Stimulated activated CD8-positive, alpha-beta memory T cell treated with anti-CD3 and anti-CD28 coated beads, Interleukin-2, amount 100 ng/mL, for 48 hours (primary cell): ENCODE measurements at regions not wholly inside any gene's neighbourhood (a gene's known extent, or its start where the extent isn't known, plus 50 kb on each side); places are given as distances from the start of the nearest gene placed in this dataset.

Experiments
- DNase-seq, 2 donors: peaks; one replicate each; pipeline ENCODE4 v3.0.0-alpha.2; 2020; ENCODE audit warnings: low read depth in 2 of 2

- no peak for DNase-seq
These were observed 55.5 kb downstream of the MID1IP1 start for GRCh38 chrX:38856670-38857265.

GRCh38 chrX:38857736-38858523 is 56.7 kb downstream of the MID1IP1 start:
- no peak for DNase-seq

DNA sequence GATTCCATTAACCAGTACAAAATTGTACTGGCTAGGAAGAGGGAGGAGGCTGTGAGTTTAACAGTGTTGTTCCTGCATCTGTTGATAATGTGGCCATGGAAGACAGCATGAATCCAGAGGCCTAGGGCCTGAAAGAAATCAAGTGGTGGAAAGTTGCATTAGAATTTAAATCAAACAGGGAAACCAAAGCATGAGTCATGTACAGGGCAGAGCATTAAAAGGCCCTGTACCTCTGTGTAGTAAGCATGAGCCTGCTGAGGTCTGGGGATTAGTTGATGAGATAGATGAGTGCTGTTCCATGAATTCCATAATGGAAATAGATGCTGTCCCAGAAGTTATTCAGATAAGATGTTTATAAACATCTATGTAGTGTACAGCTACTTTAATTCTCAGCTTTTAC is 58.3 kb downstream of the MID1IP1 start:
- no peak for DNase-seq

DNA sequence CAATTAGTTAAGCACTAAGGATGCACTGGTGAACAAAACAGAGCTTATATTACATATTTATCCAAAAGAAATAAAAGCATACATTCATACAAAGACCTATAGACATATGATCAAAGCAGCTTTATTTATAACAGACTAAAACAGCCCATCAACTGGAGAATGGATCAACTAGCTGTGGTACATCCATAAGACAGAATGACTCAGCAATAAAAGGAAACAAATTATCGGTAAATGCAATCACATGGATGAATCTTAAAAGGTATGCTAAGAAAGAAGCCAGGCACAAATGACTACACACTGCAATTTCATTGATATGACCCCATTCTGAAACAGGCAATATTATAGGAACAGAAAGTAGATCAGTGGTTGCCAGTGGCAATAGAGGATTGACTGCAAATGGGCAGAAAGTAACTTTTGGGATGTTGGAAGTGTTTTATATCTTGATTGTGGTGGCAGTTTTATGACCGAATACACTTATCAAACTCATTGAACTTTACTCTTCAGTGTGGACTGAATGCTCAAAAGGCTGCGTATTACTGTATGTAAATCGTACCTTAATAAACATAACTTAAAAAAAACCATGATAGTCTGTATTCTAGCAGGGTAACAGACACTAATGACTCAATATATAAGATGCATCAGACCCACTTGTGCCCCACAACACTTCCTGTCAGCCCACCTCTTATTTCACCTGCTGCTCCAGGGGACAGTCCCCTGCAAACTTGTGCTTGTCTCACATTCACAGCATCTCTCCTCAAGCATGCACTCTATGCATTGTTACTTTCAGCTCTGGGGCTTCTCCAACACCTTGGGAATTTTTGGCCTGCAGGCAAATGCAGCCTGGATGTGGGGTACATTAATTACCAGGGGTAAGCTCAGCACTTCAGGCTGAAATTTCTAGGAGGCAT is 59.1 kb downstream of the MID1IP1 start:
- peak in 1 of 2 donors; percentile 8 for DNase-seq

DNA sequence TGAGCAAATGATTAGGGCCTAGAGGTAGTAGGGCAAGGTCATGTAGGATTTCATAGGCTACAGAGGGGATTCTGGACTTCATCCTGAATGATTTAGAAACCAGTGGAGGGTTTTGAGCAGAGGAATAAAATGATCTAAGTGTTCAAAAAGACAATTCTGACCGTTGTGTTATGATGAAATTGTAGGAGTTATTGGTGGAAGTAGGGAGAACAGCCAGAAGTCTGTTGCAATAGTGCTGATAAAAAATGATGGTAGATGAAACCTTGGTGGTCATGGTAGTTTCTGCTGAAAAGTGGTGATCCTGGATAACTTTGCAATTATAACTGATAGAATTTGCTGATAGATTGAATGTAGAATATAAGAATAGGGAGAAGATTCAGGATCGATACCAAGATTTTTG is 60.2 kb downstream of the MID1IP1 start:
- DNase-seq, result no peak

DNA sequence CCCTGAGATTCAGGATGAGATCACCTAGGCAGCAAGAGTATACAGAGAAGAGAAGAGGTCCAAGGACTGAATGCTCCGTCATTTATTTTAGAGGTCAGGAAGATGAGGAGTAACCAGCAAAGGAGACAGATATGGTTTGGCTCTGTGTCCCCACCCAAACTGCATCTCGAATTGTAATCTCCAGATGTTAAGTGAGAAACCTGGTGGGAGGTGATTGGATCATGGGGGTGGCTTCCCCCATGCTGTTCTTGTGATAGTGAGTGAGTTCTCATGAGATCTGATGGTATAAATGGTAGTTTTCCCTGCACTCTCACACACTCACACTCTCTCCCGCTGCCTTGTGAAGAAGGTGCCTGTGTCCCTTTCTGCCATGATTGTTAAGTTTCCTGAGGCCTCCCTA is 60.8 kb downstream of the MID1IP1 start:
- no peak for DNase-seq

DNA sequence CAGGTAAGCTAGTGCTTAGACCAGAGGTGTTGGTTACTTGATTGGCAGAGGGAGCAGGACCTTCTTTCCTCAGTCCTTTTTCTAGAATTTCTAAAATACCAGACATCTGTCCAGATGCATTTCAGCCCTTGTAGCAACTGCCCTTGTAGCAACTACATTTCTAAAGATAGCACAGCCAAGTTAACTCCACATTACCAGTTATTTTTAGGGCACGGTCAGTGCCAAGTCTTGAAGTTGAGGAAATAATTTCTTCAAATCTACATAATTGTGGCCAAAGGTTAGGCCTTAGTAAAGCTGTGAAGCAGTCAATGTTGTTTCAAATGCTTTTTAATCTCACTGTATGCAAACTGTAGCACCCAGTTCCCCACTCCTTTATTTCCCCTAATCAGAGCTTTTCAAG is 62.9 kb downstream of the MID1IP1 start:
- DNase-seq, result no peak

GRCh38 chrX:38868321-38868720 is 67.1 kb downstream of the MID1IP1 start:
- DNase-seq, result no peak

DNA sequence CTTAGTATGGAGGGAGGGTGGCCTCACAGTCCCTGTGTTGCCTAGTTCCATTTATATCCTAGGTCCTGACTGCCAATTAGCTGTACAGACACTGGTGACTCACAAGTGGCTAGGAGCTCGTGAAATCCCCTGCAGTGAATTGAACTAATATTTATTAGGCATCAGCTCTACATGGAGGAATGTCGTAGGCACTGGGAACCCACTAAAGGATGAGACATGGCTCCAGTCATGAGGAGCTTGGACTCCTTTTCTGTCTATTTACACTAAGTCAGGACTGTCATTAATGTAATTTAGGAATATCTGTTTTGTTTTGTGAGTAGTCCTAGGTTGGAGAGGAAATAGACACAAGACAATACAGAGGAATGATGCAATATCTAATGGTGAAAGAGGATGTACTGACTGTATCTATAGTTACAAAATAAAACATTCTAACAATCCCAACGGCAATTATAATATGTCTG is 67.7 kb downstream of the MID1IP1 start:
- DNase-seq, result no peak

- DNase-seq, result no peak
These were observed 69.2 kb downstream of the MID1IP1 start for GRCh38 chrX:38870361-38870895.

- no peak for DNase-seq
These were observed 70.1 kb downstream of the MID1IP1 start for GRCh38 chrX:38871129-38872029.

- DNase-seq, result no peak
These were observed 76.1 kb downstream of the MID1IP1 start for GRCh38 chrX:38877366-38877765.

GRCh38 chrX:38878641-38879340 is 77.5 kb downstream of the MID1IP1 start:
- no peak for DNase-seq

DNA sequence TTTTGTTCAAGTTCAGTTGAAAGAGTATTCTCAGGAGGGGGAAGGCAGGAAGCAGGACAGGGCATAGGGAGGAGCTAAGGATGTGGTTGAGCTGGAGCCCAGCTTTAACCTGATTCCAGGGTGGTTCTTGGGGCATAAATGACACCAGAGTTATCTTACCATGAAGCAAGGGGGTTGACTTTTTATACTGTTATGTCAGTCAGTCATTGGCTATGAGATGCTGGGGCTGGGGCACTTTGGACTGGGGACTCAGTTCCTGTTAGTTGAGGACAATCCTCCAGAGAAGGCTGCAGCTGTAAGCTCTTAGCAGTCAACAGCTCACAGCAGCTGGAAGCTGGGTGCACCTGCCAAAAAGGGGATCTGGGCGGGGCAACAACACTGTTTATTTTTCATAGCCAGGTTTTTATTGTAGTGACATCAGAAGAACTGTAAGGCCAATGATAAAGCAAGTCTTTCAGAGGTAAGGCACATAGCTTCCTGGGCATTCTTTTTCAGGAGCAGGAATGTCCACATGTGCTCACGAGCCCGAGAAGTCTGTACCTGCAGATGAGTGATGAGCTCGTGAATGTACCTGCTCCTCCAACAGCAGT is 78.5 kb downstream of the MID1IP1 start:
- no peak for DNase-seq

DNA sequence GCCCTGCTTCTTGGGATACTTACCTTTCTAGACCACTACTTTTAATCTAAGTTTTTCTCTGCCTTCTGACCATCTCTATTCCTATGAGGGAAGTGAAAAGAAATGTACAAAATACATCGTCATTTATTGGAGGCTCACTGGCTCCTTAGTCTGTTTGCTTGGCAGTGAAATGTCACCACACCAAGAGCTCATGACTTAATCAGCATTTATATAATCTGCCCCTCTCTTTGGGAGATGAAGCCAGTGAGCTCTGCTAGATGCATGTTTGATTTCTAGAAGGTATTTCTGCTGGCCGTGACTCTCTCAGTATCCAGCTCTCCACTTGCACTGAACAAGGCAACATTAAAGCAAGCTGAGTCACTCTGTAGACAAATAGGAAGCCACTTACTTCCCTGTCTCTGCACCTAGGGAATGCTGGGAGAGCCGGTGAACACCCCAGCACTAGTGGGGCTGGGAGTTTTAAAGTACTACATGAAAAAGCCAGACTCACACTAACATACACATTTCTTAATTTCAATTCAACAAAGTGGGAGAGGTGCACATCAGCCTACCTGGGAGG is 79.1 kb downstream of the MID1IP1 start:
- DNase-seq, result no peak

DNA sequence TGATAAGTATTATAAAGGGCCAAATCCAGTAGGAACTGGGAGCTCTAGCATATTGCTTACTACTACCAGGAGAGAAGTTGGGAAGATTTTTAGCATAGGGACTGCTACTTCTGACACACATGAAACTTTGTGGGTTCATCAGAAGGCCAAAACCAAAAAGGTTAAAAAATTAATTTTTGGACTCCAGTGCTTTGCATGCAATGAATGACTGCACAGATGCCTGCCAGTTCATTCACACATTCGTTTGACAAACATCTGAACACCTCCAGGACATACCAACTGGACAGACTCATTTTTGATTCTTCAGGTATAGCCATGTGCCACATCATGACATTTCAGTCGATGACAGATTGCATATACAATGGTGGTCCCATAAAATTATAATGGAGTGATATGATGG is 79.8 kb downstream of the MID1IP1 start:
- DNase-seq, result no peak

DNA sequence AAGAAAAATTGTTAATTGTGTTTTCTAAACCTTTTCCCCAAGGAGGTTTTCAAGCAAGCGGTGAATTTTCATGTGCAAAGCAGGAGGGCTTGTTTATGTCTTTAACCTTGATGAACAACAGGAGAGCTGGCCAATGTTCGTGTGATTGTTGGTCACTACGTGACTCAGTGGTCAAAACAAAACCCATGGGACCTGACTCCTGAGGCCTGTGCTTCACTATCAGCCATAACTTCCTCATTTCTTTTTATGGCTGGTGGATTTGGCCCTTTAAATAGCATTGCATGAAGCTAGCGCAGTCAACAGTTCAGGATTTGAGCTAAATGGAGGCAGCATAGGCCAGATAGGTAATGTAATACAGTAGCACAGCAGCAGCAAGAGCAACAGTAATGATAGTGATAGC is 80.5 kb downstream of the MID1IP1 start:
- DNase-seq, result no peak

- DNase-seq, result no peak
These were observed 81.8 kb downstream of the MID1IP1 start for GRCh38 chrX:38882894-38883626.

GRCh38 chrX:38886112-38886511 is 84.9 kb downstream of the MID1IP1 start:
- DNase-seq, result no peak
